ENCODE measurements at regions not wholly inside any gene's neighbourhood (a gene's known extent, or its start where the extent isn't known, plus 50 kb on each side); places are given as distances from the start of the nearest gene placed in this dataset.
"Not testable (repeated sequence)": the region's sequence is repeated elsewhere in the genome, so short reads cannot be mapped to it uniquely, and the experiment has no call there.

- no peak for DNase-seq (ENCODE audit: low spot score)
- TF ChIP-seq CTCF (IDR thresholded peaks at IDR 0.05; ENCODE audit: extremely low read depth, missing control alignments): no peak
Measured at GRCh38 chr1:213533125-213533524, 454.6 kb upstream of the PROX1 start.

GRCh38 chr1:213535679-213536078, 452.1 kb upstream of the PROX1 start:
- DNase-seq (ENCODE audit: low spot score): no peak
- no peak for TF ChIP-seq CTCF (IDR thresholded peaks at IDR 0.05; ENCODE audit: extremely low read depth, missing control alignments)

GRCh38 chr1:213538251-213538650, 449.5 kb upstream of the PROX1 start:
- no peak for TF ChIP-seq CTCF (IDR thresholded peaks at IDR 0.05; ENCODE audit: extremely low read depth, missing control alignments)
- DNase-seq (ENCODE audit: low spot score): no peak

GRCh38 chr1:213539464-213539863, 448.3 kb upstream of the PROX1 start:
- DNase-seq (ENCODE audit: low spot score): no peak
- no peak for TF ChIP-seq CTCF (IDR thresholded peaks at IDR 0.05; ENCODE audit: extremely low read depth, missing control alignments)

- no peak for DNase-seq (ENCODE audit: low spot score)
- TF ChIP-seq CTCF (IDR thresholded peaks at IDR 0.05; ENCODE audit: extremely low read depth, missing control alignments): no peak
Measured at GRCh38 chr1:213541641-213542040, 446.1 kb upstream of the PROX1 start.

- DNase-seq (ENCODE audit: low spot score): not testable (repeated sequence)
Measured at GRCh38 chr1:213545181-213545580, 442.6 kb upstream of the PROX1 start.

GRCh38 chr1:213549982-213550381, 437.8 kb upstream of the PROX1 start:
- no peak for DNase-seq (ENCODE audit: low spot score)
- no peak for TF ChIP-seq CTCF (IDR thresholded peaks at IDR 0.05; ENCODE audit: extremely low read depth, missing control alignments)

GRCh38 chr1:213550804-213551203, 437.0 kb upstream of the PROX1 start:
- TF ChIP-seq CTCF (IDR thresholded peaks at IDR 0.05; ENCODE audit: extremely low read depth, missing control alignments): no peak
- no peak for DNase-seq (ENCODE audit: low spot score)
